HepG2 (cell line): ENCODE measurements at regions not wholly inside any gene's neighbourhood (a gene's known extent, or its start where the extent isn't known, plus 50 kb on each side); places are given as distances from the start of the nearest gene placed in this dataset.
"Not testable (repeated sequence)": the region's sequence is repeated elsewhere in the genome, so short reads cannot be mapped to it uniquely, and the experiment has no call there.

Experiments used
- ATAC-seq: fragments of 200-7000 bp; cut with Tn5 transposase; 3 replicates; pipeline ENCODE4 v1.9.1; 2020; ENCODE audit warnings: mild to moderate bottlenecking, moderate library complexity
- BruUV-seq: library from RNA; stranded (reverse); fragments of 400-500 nt; replicated peaks from 2 replicates; lab custom pipeline; 2021; lab: Mats Ljungman, UMichigan
- CTCF ChIA-PET: fragments of 300-600 bp; formaldehyde crosslinking; extraction: SDS; loops from one replicate; lab custom pipeline; 2021; ENCODE audit warnings: low total read pairs, inconsistent platforms, low intra/inter-chr PET ratio; lab: Yijun Ruan, JAX
- POLR2A ChIA-PET: fragments of 350-600 bp; sonication (Branson Sonifier 250); formaldehyde crosslinking; loops from one replicate; lab custom pipeline; 2020; ENCODE audit warnings: antibody characterized with exemption, inconsistent platforms; lab: Yijun Ruan, JAX
- DNase-seq: peaks from one replicate; pipeline ENCODE4 v3.0.0-alpha.2; 2015; ENCODE audit warnings: low spot score
- FAIRE-seq: peaks from 3 replicates; lab custom pipeline; 2011; peaks lifted over from hg19 to GRCh38; lab: Jason Lieb, UNC
- H2AFZ ChIP-seq: one replicate; pipeline ENCODE4 v1.6.1; 2011; ENCODE audit warnings: low read length, inconsistent platforms
- H3K27ac ChIP-seq: fragments of 300-600 bp; 3 replicates; pipeline ENCODE4 v1.8.0; 2011; ENCODE audit warnings: mixed run types, mild to moderate bottlenecking, mixed read lengths, low read length, inconsistent platforms; ENCODE audit not compliant: insufficient read depth; ENCODE audit errors: extremely low read length
- H3K27me3 ChIP-seq, 2 experiments: fragments of 200-600 bp in 1 of 2; 2 replicates in 1 of 2; 3 replicates in 1 of 2; pipeline versions ENCODE4 v1.6.0 to v1.8.0; 2011; ENCODE audit warnings: low read length in 2 of 2, mild to moderate bottlenecking in 2 of 2, moderate library complexity in 2 of 2, inconsistent platforms in 1 of 2; ENCODE audit not compliant: insufficient read depth in 2 of 2, control insufficient read depth in 1 of 2
- H3K36me3 ChIP-seq, 2 experiments: fragments of 200-600 bp in 1 of 2; replicated peaks in 1 of 2; 2 replicates in 1 of 2; 3 replicates in 1 of 2; pipeline versions ENCODE4 v1.5.1 to v1.8.0; 2011; ENCODE audit warnings: low read length in 2 of 2, inconsistent platforms in 1 of 2; ENCODE audit not compliant: insufficient read depth in 2 of 2, control insufficient read depth in 1 of 2
- H3K4me1 ChIP-seq: 2 replicates; pipeline ENCODE4 v1.5.1; 2012; ENCODE audit warnings: low read length, inconsistent platforms; ENCODE audit not compliant: insufficient read depth
- H3K4me2 ChIP-seq: 2 replicates; pipeline ENCODE4 v1.6.0; 2011; ENCODE audit warnings: low read depth, low read length, inconsistent platforms
- H3K4me3 ChIP-seq, 3 experiments: fragments of 200-600 bp in 1 of 3; sonication (generic), shearing (Covaris generic) in 1 of 3; replicated peaks in 1 of 3; 2 replicates each; pipeline ENCODE4 v1.5.1; 2011 to 2016; ENCODE audit warnings: low read length in 3 of 3, inconsistent platforms in 2 of 3, low read depth in 2 of 3, mild to moderate bottlenecking in 2 of 3, control low read depth in 1 of 3, mixed read lengths in 1 of 3; ENCODE audit not compliant: insufficient read depth in 1 of 3
- H3K79me2 ChIP-seq: one replicate; pipeline ENCODE4 v1.6.1; 2011; ENCODE audit warnings: low read length, inconsistent platforms; ENCODE audit not compliant: insufficient read depth
- H3K9ac ChIP-seq: 2 replicates; pipeline ENCODE4 v1.6.0; 2011; ENCODE audit warnings: mild to moderate bottlenecking, low read depth, low read length, inconsistent platforms; ENCODE audit not compliant: insufficient read depth
- H3K9me3 ChIP-seq: 2 replicates; pipeline ENCODE4 v1.5.1; 2012; ENCODE audit warnings: mild to moderate bottlenecking, low read length
- H4K20me1 ChIP-seq: 2 replicates; pipeline ENCODE4 v1.6.0; 2011; ENCODE audit warnings: inconsistent platforms, mild to moderate bottlenecking, low read length, moderate library complexity; ENCODE audit not compliant: insufficient read depth
- CEBPG ChIP-seq: IDR thresholded peaks from 2 replicates; pipeline ENCODE4 v1.6.1; 2016
- FOSL2 ChIP-seq: sonication (generic); formaldehyde crosslinking; IDR thresholded peaks from 2 replicates; pipeline ENCODE4 v1.4.0; 2020; ENCODE audit warnings: missing genetic modification reagents
- HNF4G ChIP-seq, 2 experiments: sonication (generic) in 1 of 2; formaldehyde crosslinking in 1 of 2; IDR thresholded peaks; 2 replicates each; pipeline versions ENCODE4 v1.4.0 to v1.6.1; 2011 to 2020; ENCODE audit warnings: borderline replicate concordance in 2 of 2, low read depth in 2 of 2, mild to moderate bottlenecking in 2 of 2, low read length in 1 of 2, missing genetic modification reagents in 1 of 2, moderate library complexity in 1 of 2
- YY1 ChIP-seq: IDR thresholded peaks from 2 replicates; pipeline ENCODE4 v1.6.1; 2011; ENCODE audit warnings: low read length, low read depth, moderate library complexity, mild to moderate bottlenecking; ENCODE audit not compliant: insufficient read depth, insufficient replicate concordance
- in situ Hi-C: cut with HindIII; loops from 2 replicates; pipeline ENCODE4 v1.10.0; 2017; ENCODE audit warnings: low pct_unique_long_range_greater_than_20kb; ENCODE audit not compliant: extremely low pct_ligation_motif_present
- intact Hi-C: fragments of 100-400 bp; cut with micrococcal nuclease; formaldehyde crosslinking; loops from one replicate; pipeline ENCODE4 v1.10.0; 2022; ENCODE audit not compliant: unreplicated experiment
- TF ChIP-seq, protein P1 (sequence below): sonication (generic); formaldehyde crosslinking; IDR thresholded peaks from 2 replicates; pipeline ENCODE4 v1.9.0; 2021; ENCODE audit warnings: missing genetic modification reagents, borderline replicate concordance
- TF ChIP-seq, protein P2 (sequence below): fragments of 450-650 bp; IDR thresholded peaks from 2 replicates; pipeline ENCODE4 v1.6.1; 2017; ENCODE audit warnings: mild to moderate bottlenecking

DNA sequence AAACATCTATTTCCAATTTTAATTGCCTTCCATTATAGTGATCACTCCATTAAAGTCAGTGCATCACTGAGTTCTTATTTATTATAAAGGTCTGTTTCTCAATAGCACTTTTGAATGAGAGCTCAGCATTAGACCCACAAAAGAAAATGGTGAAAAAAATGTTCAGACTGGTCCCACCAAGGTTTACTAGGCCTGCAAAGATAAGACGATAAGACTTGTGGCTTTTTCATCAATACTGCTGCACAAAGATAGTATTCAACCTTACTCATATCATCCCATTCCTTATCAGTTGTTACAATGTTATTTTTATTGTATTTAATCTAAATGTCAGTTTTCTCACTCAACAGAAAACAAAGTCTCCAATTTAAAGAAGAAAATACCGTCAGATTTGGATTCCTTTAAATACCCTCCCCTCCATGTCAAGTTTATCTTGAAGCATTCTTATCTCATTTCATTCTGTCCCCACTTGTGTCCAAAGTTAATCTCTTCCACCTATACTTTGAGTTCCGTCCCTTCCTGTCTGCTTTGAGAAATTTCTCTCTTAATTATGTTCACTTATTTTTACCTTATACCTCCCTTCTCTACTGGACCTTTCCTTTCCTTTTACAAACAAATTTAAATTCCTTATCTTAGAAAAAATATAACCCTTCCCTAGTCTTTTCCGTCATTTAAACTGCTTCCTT, 140.0 kb downstream of the GASK1B start (continued):
- TF ChIP-seq FOSL2 (CRISPR knock-in tag) = no peak
- no peak for TF ChIP-seq YY1
- TF ChIP-seq, protein P1, sequence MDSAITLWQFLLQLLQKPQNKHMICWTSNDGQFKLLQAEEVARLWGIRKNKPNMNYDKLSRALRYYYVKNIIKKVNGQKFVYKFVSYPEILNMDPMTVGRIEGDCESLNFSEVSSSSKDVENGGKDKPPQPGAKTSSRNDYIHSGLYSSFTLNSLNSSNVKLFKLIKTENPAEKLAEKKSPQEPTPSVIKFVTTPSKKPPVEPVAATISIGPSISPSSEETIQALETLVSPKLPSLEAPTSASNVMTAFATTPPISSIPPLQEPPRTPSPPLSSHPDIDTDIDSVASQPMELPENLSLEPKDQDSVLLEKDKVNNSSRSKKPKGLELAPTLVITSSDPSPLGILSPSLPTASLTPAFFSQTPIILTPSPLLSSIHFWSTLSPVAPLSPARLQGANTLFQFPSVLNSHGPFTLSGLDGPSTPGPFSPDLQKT (CRISPR knock-in tag) = no peak
- no peak for TF ChIP-seq CEBPG (CRISPR knock-in tag)
- no peak for TF ChIP-seq HNF4G (IDR thresholded peaks at IDR 0.05; ENCODE audit: borderline replicate concordance, low read depth, low read length)
- TF ChIP-seq HNF4G (CRISPR knock-in tag; IDR thresholded peaks at IDR 0.05; ENCODE audit: borderline replicate concordance, low read depth) = no peak
- TF ChIP-seq, protein P2, sequence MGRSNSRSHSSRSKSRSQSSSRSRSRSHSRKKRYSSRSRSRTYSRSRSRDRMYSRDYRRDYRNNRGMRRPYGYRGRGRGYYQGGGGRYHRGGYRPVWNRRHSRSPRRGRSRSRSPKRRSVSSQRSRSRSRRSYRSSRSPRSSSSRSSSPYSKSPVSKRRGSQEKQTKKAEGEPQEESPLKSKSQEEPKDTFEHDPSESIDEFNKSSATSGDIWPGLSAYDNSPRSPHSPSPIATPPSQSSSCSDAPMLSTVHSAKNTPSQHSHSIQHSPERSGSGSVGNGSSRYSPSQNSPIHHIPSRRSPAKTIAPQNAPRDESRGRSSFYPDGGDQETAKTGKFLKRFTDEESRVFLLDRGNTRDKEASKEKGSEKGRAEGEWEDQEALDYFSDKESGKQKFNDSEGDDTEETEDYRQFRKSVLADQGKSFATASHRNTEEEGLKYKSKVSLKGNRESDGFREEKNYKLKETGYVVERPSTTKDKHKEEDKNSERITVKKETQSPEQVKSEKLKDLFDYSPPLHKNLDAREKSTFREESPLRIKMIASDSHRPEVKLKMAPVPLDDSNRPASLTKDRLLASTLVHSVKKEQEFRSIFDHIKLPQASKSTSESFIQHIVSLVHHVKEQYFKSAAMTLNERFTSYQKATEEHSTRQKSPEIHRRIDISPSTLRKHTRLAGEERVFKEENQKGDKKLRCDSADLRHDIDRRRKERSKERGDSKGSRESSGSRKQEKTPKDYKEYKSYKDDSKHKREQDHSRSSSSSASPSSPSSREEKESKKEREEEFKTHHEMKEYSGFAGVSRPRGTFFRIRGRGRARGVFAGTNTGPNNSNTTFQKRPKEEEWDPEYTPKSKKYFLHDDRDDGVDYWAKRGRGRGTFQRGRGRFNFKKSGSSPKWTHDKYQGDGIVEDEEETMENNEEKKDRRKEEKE = no peak

DNA sequence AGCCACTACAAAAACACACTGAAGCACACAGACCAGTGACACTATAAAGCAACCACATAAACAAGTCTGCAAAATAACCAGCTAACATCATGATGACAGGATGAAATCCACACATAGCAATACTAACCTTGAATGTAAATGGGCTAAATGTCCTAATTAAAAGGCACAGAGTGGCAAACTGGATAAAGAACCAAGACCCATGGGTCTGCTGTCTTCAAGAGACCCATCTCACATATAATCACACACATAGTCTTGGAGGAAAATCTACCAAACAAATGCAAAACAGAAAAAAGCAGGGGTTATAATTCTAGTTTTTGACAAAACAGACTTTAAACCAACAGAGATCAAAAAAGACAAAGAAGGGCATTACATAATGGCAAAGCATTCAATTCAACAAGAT, 144.4 kb downstream of the GASK1B start:
- BruUV-seq, DNase-seq, ATAC-seq, H3K4me2 ChIP-seq, intact Hi-C loops, CTCF ChIA-PET, H3K36me3 ChIP-seq, H3K79me2 ChIP-seq, H4K20me1 ChIP-seq, H3K9ac ChIP-seq, H2AFZ ChIP-seq, H3K27ac ChIP-seq, POLR2A ChIA-PET, H3K27me3 ChIP-seq, H3K4me3 ChIP-seq, FAIRE-seq: not testable (repeated sequence)
- in situ Hi-C loops = loop anchor here (25.0 kb wide), 1 partner anchor 1066 kb away; the partner anchor contains the start of gene PDGFC
- H3K9me3 ChIP-seq = peaks cover 20% of the 10 kb centered on the region
- peaks cover 23% of the 10 kb centered on the region for H3K4me1 ChIP-seq
